Stimulated activated CD4-positive, alpha-beta T cell treated with anti-CD3 and anti-CD28 coated beads, Interleukin-15, amount 100 ng/mL, for 1 hour (primary cell): ENCODE measurements at regions not wholly inside any gene's neighbourhood (a gene's known extent, or its start where the extent isn't known, plus 50 kb on each side); places are given as distances from the start of the nearest gene placed in this dataset.

Source experiments
- DNase-seq, 2 donors: peaks; one replicate each; pipeline ENCODE4 v3.0.0-alpha.2; 2020; ENCODE audit warnings: low read depth in 1 of 2, low spot score in 1 of 2

DNA sequence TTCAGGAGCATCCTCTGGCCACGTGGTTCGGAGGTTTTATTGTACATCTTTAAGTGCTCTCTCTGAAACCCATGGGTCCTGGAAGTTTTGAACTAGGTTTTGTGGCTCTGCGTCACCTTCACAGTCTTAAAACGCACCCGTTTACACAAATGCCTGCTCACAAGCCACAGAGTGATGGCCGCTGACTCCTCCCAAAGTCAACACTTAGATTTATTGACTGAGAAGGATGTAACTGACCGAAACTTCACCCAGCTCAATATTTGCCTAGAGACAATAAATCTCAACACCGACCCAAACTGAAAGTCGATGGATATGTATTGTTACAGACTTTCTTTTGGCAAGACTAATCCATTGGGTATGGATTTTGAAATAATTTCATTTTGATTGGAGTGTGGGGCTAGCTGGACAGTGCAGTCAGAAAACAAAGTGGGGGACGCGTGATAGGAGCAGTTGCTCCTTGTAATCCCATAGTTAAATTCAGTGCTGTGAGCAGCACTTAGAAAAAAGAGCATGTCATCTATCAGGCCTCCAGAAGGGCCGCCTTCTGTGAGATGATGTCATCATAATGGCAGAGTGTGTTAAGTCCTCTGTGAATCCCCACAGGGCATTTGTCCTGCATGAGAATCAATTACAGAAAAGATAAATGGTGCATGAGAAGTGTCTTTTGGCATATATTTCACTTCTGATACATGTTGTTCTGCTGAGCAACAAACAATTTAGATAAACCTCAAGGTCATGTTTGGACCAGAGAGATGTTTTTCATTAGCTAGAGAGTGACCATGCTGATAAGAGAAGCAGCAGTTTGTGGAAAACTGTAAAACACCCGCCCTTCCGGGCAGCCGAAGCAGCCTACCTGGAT lies 183.7 kb downstream of the INO80D start:
- DNase-seq = no peak

DNA sequence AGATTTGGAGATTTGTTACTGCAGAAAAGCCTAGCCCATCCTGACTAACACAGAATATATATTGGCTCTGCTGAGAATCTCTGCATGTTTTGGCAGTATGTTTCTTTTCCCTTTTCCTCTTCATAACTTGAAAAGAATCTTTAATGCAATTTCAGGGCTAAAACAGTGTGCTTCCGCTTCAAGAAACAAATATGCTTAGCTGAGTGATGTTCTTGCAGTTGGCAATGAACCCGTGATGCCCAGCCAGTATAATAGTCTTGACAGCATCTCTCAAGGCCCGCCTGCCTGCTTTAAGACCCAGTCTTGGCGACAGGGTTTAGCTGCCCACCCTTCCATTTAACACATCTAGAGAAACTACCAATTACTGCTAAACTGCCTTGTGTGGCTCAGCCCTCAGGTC lies 184.5 kb downstream of the INO80D start:
- DNase-seq = no peak

DNA sequence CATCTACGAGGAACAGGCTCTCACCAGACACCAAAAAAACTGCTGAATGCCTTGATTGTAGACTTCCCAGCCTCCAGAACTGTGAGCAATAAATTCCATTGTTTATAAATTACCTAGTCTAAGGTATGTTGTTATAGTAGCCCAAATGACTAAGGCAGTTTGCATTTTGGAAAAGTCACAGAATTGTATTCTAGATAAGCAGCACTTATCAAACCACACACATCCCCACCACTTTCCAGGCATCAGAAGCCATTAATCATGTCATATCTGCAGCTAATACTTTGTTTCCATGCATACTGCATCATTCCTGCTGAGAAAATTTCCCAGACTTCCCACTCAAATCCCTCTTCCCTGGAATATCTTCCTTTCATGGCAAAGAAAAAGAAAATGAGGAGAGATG lies 187.2 kb downstream of the INO80D start:
- DNase-seq = no peak

DNA sequence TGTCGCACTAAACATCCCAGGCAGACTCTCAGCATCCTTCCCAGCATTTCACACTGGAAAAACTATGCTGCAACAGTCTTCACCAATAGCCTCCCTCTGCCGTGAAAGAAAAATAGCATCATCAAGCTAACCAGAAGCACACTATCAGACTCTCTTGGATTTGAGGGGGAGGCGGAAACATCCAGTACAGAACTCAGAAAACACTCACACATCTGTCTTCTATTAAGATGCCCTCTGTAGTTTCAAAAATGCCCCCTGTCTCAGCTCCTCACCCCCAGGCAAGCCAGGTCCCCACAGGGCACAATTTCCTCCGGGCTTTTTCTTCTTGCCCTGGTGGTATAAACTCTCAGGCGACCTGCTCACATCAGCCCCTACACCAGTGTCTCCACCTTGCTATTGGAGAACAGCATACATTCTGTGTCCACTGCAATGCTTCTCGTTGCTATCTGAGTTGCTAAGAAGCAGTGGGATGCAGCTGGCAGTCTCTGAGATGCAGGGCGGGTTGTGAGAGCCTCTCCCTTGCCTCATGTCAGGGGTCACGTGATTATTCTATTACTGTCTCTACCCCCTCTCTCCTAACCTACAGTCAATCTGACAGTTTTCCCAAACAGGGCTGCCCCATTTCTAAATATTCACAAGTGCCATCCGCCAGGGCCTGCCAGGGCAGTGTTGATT lies 189.9 kb downstream of the INO80D start:
- DNase-seq = no peak

DNA sequence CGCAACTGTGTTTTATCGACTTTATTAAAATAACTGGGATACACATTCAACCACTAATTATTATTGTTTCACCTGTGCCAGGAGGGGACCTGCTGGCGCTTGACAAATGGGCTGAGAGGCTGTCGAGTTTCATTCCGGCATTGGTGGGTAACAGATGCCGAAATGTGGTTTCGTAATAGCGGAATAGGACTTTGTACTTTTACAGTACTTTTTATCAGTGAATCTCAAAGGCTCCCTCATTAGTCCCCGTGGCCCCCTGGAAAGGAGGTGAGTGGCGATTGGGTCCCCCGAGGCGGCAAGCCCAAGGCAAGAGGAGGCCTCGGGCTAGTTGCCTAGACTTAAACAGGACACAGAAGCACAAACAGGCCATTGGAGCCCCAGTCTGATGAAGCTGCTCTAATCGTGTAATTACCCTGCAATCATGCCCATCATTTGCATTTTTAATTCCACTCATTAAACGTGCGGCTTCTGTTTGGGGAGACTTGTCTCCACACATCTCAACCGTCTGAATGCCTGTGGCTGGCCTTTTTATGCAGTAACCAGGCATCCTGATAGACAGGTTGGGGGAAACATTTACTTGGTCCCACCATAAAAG lies 193.2 kb downstream of the INO80D start:
- no peak for DNase-seq

DNA sequence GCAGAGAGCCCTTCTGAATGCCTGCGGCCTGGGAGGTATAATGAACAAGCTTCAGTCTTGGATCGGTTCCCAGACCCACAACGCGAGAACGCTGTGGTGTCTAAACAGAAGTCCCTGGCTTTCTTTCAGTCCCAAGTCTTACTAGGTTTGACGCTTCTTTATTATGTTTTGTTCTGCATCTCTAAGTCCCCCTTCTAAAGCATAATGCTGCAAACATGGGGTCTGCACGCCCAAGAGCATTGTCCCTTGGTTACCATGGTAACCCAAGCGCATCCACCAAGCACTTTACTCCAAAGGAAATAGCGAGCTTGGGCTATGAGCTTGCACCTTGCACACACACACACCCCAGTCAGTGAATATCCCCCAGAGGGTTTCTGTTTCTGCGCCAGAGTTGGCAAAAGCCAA lies 193.7 kb downstream of the INO80D start:
- DNase-seq = no peak

DNA sequence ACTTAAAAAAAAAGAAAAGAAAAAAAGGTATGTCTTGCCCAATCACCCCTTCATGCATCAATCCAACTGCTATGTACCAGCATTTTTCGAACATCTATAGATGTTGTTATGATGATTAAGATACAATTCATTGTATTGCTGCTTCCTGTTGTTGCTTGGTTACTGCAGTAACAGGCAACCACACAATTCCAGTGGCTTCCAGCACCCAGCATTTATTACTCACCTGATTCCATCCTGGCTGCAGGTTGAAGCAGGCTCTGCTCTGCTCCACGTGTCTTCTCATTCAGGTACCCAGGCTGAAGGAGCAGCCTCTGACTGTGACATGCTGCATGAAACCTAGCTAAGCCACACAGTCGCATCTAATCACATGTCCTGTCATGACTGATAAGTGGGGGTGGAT lies 196.9 kb downstream of the INO80D start:
- no peak for DNase-seq

DNA sequence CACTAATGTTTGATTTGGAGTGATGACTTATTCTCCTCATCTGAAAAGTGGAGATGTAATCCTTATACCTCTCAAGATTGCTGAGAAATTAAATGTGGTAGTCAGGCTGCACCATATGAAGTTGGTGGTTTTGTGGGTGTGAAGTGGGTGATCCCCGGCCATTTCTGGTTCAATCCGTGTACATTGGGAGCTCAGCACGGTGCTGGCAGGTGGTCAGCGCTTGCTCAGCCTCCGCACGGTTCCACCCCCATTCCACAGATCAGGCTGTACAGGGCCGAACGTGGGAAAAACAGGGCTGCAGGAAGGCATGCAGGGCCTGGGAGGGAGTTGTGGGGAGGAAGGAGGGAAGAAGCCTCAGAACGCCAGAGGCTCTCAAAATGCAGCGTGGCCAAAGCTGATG lies 198.3 kb downstream of the INO80D start:
- DNase-seq = no peak

DNA sequence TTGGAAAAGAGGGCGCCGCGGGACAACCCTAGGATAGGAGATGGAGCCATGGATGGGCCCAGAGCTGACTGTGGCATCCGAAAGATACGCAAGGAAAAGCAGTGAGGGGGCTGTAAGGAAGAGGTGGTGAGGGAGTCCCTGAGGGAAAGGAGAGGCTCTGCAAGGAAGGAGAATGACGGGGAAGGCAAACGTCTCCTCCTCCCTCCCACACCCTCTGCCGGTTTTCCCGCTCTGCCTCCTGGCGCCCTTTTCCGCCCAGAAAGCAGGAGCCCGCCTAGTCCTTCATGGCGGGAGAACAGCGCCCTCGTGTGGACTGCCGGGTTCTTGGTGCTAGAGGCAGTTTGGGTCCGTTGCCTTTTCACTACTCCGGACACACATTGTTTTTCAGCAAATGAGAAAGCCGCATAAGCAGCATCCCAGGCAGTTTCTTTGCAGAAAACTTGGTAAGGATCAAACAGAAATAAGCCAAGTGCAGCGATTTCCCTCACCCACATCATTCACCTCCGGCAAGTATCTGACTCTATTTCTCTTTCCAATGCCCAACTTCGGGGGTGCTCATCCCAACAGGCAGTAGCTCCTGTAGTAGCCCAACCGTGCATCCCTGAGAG lies 200.4 kb downstream of the INO80D start:
- DNase-seq = peak; percentile 16 to 34

DNA sequence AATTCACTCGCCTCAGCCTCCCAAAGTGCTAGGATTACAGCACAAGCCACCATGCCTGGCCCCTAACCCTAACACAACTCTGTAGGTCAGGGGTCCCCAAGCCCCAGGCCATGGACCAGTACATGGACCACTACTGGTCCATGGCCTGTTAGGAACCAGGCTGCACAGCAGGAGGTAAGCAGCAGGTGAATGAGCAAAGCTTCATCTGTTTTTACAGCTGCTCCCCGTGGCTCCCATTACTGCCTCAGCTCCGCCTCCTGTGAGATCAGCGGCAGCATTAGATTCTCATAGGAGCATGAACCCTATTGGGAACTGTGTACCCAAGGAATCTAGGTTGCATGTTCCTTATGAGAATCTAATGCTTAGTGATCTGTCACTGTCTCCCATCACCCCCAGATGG lies 201.7 kb downstream of the NRP2 start:
- no peak for DNase-seq

DNA sequence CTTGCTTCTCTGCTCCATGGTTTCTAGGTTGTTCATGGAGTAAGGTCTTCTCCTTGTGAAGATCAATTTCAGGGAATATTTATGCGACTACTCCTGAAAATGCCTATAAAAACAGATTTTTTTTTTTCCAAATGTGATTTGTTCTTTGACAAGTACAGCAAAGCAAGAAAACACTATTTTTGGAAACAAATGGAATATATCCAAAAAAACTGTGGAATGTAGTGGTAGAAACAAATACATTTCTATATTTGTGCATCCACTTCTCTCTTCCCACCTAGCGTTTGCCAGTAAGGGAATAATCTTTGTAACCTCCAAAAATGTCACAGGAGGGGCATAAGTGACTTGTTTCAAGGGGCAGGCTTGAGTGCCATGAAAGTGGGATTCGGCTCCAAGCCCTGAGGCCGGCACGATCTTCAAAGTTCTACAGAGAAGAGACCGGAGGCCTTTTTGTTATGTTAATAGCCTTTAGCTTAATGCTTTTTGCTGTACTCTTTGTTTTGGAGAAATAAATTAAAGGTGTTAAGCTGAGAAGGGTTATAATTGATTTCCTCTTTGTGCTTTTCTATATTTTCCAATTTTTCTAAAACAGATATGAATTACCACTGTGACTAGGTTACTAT lies 200.6 kb downstream of the NRP2 start:
- DNase-seq = no peak

DNA sequence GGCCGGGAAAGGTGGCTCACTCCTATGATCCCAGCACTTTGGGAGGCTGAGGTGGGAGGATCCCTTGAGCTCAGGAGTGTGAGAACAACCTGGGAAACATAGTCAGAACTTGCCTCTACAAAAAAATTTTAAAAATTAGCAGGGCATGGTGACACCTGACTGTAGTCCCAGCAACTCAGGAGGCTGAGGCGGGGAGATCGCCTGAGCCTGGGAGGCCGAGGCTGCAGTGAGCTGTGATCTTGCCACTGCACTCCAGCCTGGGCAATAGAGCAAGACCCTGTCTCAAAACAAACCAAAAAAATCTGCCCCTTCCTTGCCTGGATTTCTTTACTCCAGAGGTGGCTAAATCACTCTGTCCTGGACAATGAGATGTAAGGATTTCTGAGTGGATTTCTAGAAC lies 197.7 kb downstream of the NRP2 start:
- no peak for DNase-seq

DNA sequence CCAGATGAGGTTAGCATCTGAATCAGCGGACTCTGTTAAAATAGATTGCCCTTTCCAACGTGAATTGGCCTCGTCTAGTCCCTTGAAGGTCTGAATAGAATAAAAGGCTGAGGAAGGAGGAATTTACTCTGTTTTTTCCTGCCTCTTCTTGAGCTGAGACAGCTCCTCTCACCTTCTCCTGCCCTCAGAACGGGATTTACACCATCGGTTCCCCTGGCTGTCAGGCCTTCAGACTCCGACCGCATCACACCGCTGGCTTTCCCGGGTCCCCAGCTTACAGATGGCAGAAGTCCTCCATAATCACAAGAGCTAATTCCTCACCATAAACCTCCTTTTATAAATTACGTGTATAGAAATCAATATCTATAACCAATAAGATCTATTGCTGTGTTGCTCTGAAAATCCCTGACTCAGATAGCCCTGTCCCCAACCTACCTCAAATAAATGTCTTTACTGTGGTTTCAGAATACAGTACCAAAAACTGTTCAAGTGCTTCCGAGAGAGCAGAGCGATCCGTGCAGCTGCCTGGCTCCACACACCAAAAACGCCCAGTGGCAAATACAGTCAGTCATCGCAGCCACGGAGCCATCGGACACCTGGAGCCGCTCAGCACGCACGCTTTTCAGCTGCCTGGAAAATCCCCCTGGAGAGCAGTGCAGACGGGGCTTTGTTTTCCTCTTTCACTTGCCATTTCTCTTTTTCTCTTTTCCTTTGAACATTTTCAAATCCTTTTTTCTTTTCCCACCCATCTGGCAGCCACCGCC lies 196.9 kb downstream of the NRP2 start:
- no peak for DNase-seq

DNA sequence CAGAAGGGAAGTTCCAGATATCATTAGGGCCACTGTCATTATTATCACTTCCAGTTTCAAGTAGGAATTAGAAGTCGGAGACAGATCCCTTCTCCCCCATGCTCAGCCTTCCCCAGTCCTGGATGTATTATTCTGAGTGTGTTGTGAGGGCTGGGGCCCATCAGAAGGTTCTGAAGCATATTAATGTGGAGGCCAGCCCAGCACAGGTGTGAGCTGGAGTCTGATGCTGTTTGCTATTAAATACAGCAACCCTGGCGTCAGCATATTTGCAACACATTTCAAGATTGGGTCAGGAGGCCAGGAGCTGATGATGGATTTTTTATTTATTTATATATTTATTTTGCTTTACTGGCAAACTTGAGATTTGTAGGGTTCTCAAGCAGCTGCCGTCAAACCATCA lies 195.2 kb downstream of the NRP2 start:
- DNase-seq = no peak

DNA sequence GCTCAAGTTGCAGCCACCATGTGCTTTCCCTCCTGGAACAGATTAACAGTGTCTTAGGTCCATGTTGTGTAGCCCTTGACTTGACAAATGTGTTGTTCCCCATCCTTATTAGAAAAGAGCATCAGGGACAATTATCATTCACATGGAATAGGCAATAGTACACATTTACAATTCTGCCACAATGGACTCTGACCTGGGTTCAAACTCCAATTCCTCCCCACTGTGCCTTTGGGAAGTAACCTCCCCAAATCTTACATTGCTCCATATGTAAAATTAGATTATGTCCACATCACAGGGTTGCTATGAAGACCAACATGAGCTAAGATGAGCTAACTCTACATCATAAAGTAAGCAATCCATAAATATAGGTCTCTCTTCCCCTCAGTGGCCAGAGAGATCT lies 193.8 kb downstream of the NRP2 start:
- DNase-seq = no peak

DNA sequence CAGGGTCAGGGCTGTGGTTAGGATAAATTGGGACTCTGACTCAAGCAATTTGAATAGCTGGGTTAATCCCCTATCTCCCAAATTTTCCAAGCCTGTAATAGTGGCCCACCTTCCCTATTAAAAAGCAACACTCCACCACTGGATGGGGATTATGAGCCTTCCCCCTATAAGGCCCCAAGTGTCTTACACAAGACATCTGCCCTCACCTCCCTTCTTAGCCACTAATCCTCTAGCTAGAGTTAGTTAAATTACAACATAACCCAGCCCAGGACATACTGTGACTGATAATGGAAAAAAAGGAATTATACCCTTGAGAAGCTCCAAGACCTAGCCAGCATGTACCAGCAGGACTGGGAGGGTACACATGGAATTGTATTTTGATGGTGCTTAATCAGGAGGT lies 190.4 kb downstream of the NRP2 start:
- no peak for DNase-seq

DNA sequence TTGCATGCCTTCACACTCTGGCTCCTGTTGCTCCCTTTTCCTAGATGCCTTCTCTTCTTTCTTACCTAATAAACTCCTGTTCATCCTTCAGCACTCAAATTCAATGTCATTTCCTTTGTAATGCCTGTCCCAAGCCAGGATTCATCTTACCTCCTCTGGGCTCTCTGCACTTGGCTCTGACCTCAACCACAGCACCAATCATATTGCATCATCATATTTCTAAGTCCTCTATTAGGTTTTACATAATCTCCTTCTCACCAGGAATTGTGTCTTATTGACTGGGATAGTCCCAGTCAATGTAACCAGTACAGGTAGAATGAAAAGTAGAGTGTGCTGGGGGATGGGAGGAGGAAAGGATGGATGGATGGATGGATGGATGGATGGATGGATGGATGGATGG lies 187.1 kb downstream of the NRP2 start:
- DNase-seq = no peak

DNA sequence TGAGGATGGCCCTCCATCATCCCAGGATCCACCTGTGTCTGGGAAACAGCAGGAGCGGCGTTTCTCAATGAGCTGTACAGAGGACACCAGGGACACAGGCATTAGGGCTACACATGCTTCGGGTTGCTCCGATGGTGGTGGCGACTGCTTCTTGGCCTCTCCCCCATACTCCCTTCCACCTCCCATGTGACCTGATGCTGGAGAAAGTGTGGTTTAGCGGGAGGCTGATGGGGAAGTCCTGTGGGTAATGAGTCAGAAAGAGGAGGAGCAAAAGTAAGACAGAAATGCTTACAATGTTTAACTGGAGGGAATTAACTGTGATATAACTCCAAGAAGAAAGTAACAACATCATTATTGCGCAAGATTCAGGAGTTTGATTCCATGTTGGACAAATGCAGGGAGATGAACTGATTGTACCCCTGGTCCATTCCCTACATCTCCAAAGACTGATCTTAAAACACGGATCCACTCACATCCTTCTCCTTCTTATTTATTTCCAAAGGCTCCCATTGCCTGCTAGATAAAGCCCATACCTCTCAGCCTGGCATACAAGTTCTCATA lies 186.6 kb downstream of the NRP2 start:
- no peak for DNase-seq

DNA sequence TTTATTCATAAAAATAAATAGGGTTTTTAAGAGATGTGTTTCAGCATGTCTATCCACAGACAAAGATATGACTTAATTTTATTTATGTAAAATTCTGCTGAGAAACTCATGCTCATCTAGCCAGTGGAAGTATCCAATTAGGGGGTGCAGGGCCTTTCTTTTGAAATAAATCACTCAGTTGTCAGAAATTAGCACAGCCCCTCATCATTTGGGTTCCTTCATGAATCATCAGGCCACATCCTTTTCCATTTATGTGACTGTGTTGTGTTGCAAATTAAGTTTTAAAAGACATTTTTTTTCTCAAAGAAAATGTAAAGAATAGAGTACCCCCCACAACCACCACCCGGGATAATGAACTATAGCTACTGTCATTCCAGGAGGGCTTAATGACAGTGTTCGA lies 185.8 kb downstream of the NRP2 start:
- no peak for DNase-seq

DNA sequence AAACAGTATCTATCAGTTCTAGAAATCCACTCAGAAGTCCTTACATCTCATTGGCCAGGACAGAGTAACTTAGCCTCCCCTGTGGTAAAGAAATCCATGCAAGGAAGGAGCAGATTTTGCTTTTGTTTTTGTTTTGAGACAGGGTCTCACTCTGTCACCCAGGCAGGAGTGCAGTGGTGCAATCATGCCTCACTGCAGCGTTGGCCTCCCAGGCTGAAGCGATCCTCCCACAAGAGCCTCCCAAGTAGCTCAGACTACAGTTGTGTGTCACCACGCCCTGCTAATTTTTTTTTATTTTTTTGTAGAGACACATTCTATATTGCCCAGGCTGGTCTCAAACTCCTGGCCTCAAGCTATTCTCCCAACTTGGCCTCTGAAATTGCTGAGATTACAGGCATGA lies 185.1 kb downstream of the NRP2 start:
- no peak for DNase-seq
